Naive B cell (primary cell): ENCODE measurements at regions not wholly inside any gene's neighbourhood (a gene's known extent, or its start where the extent isn't known, plus 50 kb on each side); places are given as distances from the start of the nearest gene placed in this dataset.

ENCODE experiments used
- ATAC-seq, 2 donors: fragments of 150-1000 bp; cut with Tn5 transposase; 2 replicates each; pipeline ENCODE4 v1.10.0; 2021; ENCODE audit warnings: low read depth in 2 of 2, mild to moderate bottlenecking in 2 of 2, moderate library complexity in 2 of 2
- DNase-seq: peaks from one replicate; pipeline ENCODE4 v3.0.0; 2022
- H3K27ac Mint-ChIP-seq, 6 donors: one replicate each; pipeline ENCODE4 v1.8.0; 2020 to 2022; ENCODE audit warnings: mild to moderate bottlenecking in 6 of 6, mixed read lengths in 6 of 6, moderate library complexity in 5 of 6, inconsistent platforms in 2 of 6
- H3K27me3 Mint-ChIP-seq, 3 donors: one replicate each; pipeline ENCODE4 v1.8.0; 2021 to 2022; ENCODE audit warnings: mixed read lengths in 3 of 3, mild to moderate bottlenecking in 1 of 3
- H3K36me3 Mint-ChIP-seq, 2 donors: one replicate each; pipeline ENCODE4 v1.8.0; 2020 to 2022; ENCODE audit warnings: mixed read lengths in 2 of 2, inconsistent platforms in 1 of 2, mild to moderate bottlenecking in 1 of 2
- H3K4me1 Mint-ChIP-seq, 3 donors: one replicate each; pipeline ENCODE4 v1.8.0; 2020 to 2022; ENCODE audit warnings: mixed read lengths in 3 of 3, inconsistent platforms in 1 of 3, mild to moderate bottlenecking in 1 of 3, moderate library complexity in 1 of 3
- H3K4me3 Mint-ChIP-seq, 8 donors: one replicate each; pipeline ENCODE4 v1.8.0; 2020 to 2022; ENCODE audit warnings: mild to moderate bottlenecking in 8 of 8, mixed read lengths in 8 of 8, moderate library complexity in 8 of 8, inconsistent platforms in 2 of 8
- H3K9me3 Mint-ChIP-seq, 7 donors: one replicate each; pipeline ENCODE4 v1.8.0; 2020 to 2022; ENCODE audit warnings: mixed read lengths in 7 of 7, mild to moderate bottlenecking in 5 of 7, inconsistent platforms in 2 of 7, moderate library complexity in 1 of 7

GRCh38 chr1:30187413-30188023, 535.9 kb downstream of the MATN1 start:
- Mint-ChIP-seq H3K27me3 (peaks cover 6 to 24% (median 22%) of the 10 kb centered on the region in 3 donors), H3K4me1 (no peaks in the 10 kb centered on the region), H3K36me3 (no peaks in the 10 kb centered on the region), H3K9me3 (no peaks in the 10 kb centered on the region), H3K27ac (no peak overlapping the region), H3K4me3 (no peak overlapping the region)
- no peak for ATAC-seq
- no peak for DNase-seq

GRCh38 chr1:30186586-30186985, 536.8 kb downstream of the MATN1 start:
- peaks cover 6 to 23% (median 23%) of the 10 kb centered on the region in 3 donors for H3K27me3 Mint-ChIP-seq
- ATAC-seq (no peak), DNase-seq (no peak)
- no peaks in the 10 kb centered on the region for H3K4me1 Mint-ChIP-seq
- H3K9me3 Mint-ChIP-seq: no peaks in the 10 kb centered on the region
- H3K36me3 Mint-ChIP-seq: no peaks in the 10 kb centered on the region
- no peak overlapping the region for H3K27ac Mint-ChIP-seq
- no peak overlapping the region for H3K4me3 Mint-ChIP-seq

- Mint-ChIP-seq H3K4me3 (no peak overlapping the region), H3K4me1 (no peaks in the 10 kb centered on the region), H3K27ac (no peak overlapping the region), H3K36me3 (no peaks in the 10 kb centered on the region), H3K9me3 (no peaks in the 10 kb centered on the region), H3K27me3 (peaks cover 6 to 23% (median 23%) of the 10 kb centered on the region in 3 donors)
- ATAC-seq (no peak), DNase-seq (no peak)
Observed at GRCh38 chr1:30185809-30186208, 537.6 kb downstream of the MATN1 start.

- Mint-ChIP-seq H3K4me3 (no peak overlapping the region), H3K4me1 (no peaks in the 10 kb centered on the region), H3K36me3 (no peaks in the 10 kb centered on the region), H3K27me3 (peaks cover 6 to 23% (median 23%) of the 10 kb centered on the region in 3 donors), H3K27ac (no peak overlapping the region), H3K9me3 (no peaks in the 10 kb centered on the region)
- no peak for DNase-seq
- no peak for ATAC-seq
Observed at GRCh38 chr1:30185313-30185712, 538.1 kb downstream of the MATN1 start.

- Mint-ChIP-seq H3K4me1 (no peaks in the 10 kb centered on the region), H3K4me3 (no peak overlapping the region), H3K27me3 (peaks cover 6 to 20% (median 17%) of the 10 kb centered on the region in 3 donors), H3K36me3 (no peaks in the 10 kb centered on the region), H3K9me3 (peaks cover 0 to 5% (median 0%) of the 10 kb centered on the region in 7 donors), H3K27ac (no peak overlapping the region)
- no peak for DNase-seq
- ATAC-seq: no peak
Observed at GRCh38 chr1:30184393-30185141, 538.8 kb downstream of the MATN1 start.

GRCh38 chr1:30183895-30184294, 539.5 kb downstream of the MATN1 start:
- Mint-ChIP-seq H3K4me3 (no peak overlapping the region), H3K27me3 (peaks cover 6 to 17% (median 11%) of the 10 kb centered on the region in 3 donors), H3K9me3 (peaks cover 0 to 11% (median 5%) of the 10 kb centered on the region in 7 donors), H3K36me3 (peaks cover 0 to 4% of the 10 kb centered on the region in 2 donors), H3K27ac (no peak overlapping the region), H3K4me1 (no peaks in the 10 kb centered on the region)
- no peak for DNase-seq
- no peak for ATAC-seq

GRCh38 chr1:30183006-30183405, 540.4 kb downstream of the MATN1 start:
- Mint-ChIP-seq H3K4me3 (no peak overlapping the region), H3K27ac (no peak overlapping the region), H3K9me3 (peaks cover 0 to 12% (median 5%) of the 10 kb centered on the region in 7 donors), H3K27me3 (peaks cover 2 to 8% (median 6%) of the 10 kb centered on the region in 3 donors), H3K4me1 (no peaks in the 10 kb centered on the region), H3K36me3 (peaks cover 0 to 4% of the 10 kb centered on the region in 2 donors)
- ATAC-seq: no peak
- DNase-seq: no peak

GRCh38 chr1:30179942-30180543, 543.3 kb downstream of the MATN1 start:
- H3K4me3 Mint-ChIP-seq: no peak overlapping the region

DNA sequence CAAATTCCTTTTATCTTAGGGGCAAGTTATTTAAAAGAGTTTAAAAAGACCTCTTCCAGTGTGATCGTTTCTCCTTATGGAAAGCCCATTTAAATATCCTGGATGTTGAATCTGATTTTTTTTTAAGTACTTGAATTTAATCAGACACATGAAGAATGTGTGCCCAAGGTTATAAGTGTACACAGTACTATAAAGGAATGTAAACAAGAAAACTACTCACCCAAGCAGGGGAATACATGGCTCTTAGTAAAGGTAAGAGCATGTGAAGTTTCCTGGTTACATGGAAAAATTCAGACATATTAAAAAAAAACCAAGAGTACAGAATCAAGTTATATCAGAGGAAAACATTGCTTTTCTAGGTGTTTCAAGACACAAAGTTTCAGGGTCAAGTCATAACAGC, 546.9 kb downstream of the MATN1 start:
- H3K9me3 Mint-ChIP-seq: peaks cover 0 to 24% (median 6%) of the 10 kb centered on the region in 7 donors
- DNase-seq (no peak), ATAC-seq (no peak)
- no peaks in the 10 kb centered on the region for H3K4me1 Mint-ChIP-seq
- H3K27ac Mint-ChIP-seq: no peak overlapping the region
- H3K4me3 Mint-ChIP-seq: no peak overlapping the region
- H3K27me3 Mint-ChIP-seq: peaks cover 16 to 21% (median 20%) of the 10 kb centered on the region in 3 donors
- H3K36me3 Mint-ChIP-seq: peaks cover 0 to 4% of the 10 kb centered on the region in 2 donors

More at GRCh38 chr1:30179942-30180543, 543.3 kb downstream of the MATN1 start:
- Mint-ChIP-seq H3K4me1 (no peaks in the 10 kb centered on the region), H3K9me3 (peaks cover 0 to 24% (median 6%) of the 10 kb centered on the region in 7 donors), H3K27me3 (peaks cover 0 to 12% (median 12%) of the 10 kb centered on the region in 3 donors), H3K36me3 (peaks cover 0 to 4% of the 10 kb centered on the region in 2 donors), H3K27ac (no peak overlapping the region)
- ATAC-seq (no peak), DNase-seq (no peak)

DNA sequence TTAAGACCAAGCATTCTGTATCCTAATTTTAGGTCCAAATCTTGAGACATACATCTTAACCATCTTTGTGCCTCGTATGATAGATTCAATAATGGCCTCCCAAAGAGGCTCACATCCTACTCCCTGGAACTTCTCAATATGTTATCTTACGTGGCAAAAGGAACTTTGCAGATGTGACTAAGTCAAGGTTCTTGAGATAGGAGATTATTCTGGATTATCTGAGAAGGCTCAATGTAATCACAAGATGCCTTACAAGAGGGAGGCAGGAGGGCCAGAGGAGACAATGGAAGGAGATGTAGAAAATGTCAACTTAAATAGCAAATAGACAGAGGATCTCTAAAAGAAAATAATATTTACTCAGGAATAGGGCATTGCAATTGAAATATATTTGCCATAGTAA, 548.9 kb downstream of the MATN1 start:
- Mint-ChIP-seq H3K27me3 (peaks cover 20 to 25% (median 23%) of the 10 kb centered on the region in 3 donors), H3K9me3 (peaks cover 0 to 19% (median 6%) of the 10 kb centered on the region in 7 donors), H3K4me3 (no peak overlapping the region), H3K36me3 (peaks cover 0 to 4% of the 10 kb centered on the region in 2 donors), H3K4me1 (no peaks in the 10 kb centered on the region), H3K27ac (no peak overlapping the region)
- DNase-seq (no peak), ATAC-seq (no peak)

DNA sequence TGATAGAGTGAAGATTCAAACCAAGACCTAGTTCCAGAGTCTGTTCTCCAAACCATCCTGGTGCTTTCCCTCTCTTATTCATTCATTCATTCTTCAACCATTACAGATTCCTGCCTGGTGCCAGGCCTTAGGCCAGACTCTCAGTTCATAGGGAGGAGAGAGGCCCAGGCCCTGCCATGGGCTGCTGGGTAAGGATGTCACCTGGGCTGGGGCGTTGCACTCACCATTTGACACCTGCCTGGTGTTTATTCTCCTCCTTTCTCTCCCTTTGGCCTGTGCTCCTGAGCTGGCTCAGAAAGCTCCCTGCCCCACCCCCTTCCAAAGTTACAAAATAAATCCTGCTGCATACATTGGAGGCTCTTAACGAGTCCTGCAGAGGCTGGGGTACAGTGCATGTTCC, 549.8 kb downstream of the MATN1 start:
- Mint-ChIP-seq H3K9me3 (peaks cover 0 to 16% (median 0%) of the 10 kb centered on the region in 7 donors), H3K4me1 (no peaks in the 10 kb centered on the region), H3K36me3 (no peaks in the 10 kb centered on the region), H3K27me3 (peaks cover 20 to 25% (median 25%) of the 10 kb centered on the region in 3 donors), H3K27ac (no peak overlapping the region), H3K4me3 (no peak overlapping the region)
- no peak for ATAC-seq
- no peak for DNase-seq

DNA sequence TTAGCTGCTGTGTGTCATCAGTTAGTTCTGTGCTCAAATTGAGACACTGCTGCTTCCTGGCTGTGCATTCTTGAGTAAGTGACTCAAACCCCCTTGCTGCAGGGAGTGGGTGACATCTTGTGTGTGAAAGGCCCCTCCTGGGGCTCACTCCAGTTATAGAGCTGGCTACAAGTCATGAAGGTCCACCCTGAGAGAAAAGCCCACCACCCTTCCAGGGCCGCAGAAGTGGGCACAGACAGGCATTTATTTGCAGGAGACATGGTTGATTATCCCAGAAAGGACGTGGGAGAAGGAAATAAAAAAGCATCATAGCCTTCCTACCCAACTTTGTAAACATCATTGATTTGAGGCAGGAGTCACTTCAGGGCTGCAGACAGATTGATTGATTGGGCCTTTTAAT, 550.6 kb downstream of the MATN1 start:
- ATAC-seq (no peak), DNase-seq (no peak)
- H3K4me3 Mint-ChIP-seq: no peak overlapping the region
- H3K36me3 Mint-ChIP-seq: no peaks in the 10 kb centered on the region
- peaks cover 0 to 18% (median 0%) of the 10 kb centered on the region in 7 donors for H3K9me3 Mint-ChIP-seq
- H3K27ac Mint-ChIP-seq: no peak overlapping the region
- H3K27me3 Mint-ChIP-seq: peaks cover 20 to 27% (median 25%) of the 10 kb centered on the region in 3 donors
- no peaks in the 10 kb centered on the region for H3K4me1 Mint-ChIP-seq

DNA sequence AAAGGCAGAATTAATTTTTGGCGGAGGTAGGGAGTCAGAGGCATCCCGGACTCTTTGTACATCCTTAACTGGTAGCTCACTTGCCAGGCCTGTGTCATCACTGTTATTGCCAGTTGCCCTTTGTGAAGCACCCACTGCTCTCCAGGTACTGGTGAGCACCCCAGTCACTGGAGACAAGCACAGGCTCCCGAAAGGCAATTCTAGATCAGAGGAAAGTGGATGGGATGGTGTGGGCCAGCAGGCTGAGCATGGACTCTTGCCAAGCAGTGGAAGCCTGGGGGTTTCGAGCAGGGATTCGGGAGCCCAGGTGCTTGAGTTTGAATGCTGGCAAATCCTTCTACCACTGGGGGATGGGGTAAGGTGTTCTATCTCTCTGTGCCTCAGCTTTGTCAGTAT, 551.1 kb downstream of the MATN1 start:
- Mint-ChIP-seq H3K4me3 (no peak overlapping the region), H3K4me1 (no peaks in the 10 kb centered on the region), H3K27ac (no peak overlapping the region), H3K36me3 (no peaks in the 10 kb centered on the region), H3K9me3 (peaks cover 0 to 15% (median 0%) of the 10 kb centered on the region in 7 donors), H3K27me3 (peaks cover 20 to 31% (median 25%) of the 10 kb centered on the region in 3 donors)
- no peak for ATAC-seq
- DNase-seq: no peak
